Uterus (tissue), 3 donors: ENCODE measurements at regions not wholly inside any gene's neighbourhood (a gene's known extent, or its start where the extent isn't known, plus 50 kb on each side); places are given as distances from the start of the nearest gene placed in this dataset.
A peak's percentile ranks its signal among the peaks of the same experiment; 100 is the strongest.

ENCODE experiments used
- DNase-seq, 2 donors: peaks; one replicate each; pipeline ENCODE4 v3.0.0-alpha.2; 2019 to 2020
- H3K27ac ChIP-seq, 2 donors: fragments of 200-600 bp; sonication (generic); 1 replicate in 1 of 2; 2 replicates in 1 of 2; pipeline ENCODE4 v1.5.1; 2016 to 2018
- H3K27me3 ChIP-seq, 2 donors: fragments of 200-600 bp; sonication (generic); one replicate each; pipeline ENCODE4 v1.5.1; 2018 to 2019; ENCODE audit warnings: control low read depth in 1 of 2
- H3K36me3 ChIP-seq, 2 donors: fragments of 200-600 bp; sonication (generic); one replicate each; pipeline ENCODE4 v1.5.1; 2019; ENCODE audit warnings: control low read depth in 1 of 2
- H3K4me1 ChIP-seq, 2 donors: fragments of 200-600 bp; sonication (generic); one replicate each; pipeline ENCODE4 v1.5.1; 2018 to 2019; ENCODE audit warnings: control low read depth in 1 of 2
- H3K4me3 ChIP-seq, 2 donors: fragments of 200-600 bp; sonication (generic); 1 replicate in 1 of 2; 2 replicates in 1 of 2; pipeline ENCODE4 v1.5.1; 2018 to 2019; ENCODE audit warnings: mild to moderate bottlenecking in 1 of 2
- H3K9me3 ChIP-seq, 2 donors: fragments of 200-600 bp; sonication (generic); one replicate each; pipeline ENCODE4 v1.5.1; 2019; ENCODE audit warnings: control low read depth in 1 of 2
- CTCF ChIP-seq, 4 experiments: fragments of 200-600 bp in 2 of 4; fragments of 450-650 bp in 2 of 4; sonication (generic) in 2 of 4; IDR thresholded peaks; one replicate each; pipeline ENCODE4 v1.5.1; 2016 to 2019; ENCODE audit warnings: antibody characterized with exemption in 4 of 4, mild to moderate bottlenecking in 2 of 4, moderate library complexity in 1 of 4
- POLR2A ChIP-seq, 2 donors: fragments of 450-650 bp; IDR thresholded peaks; one replicate each; pipeline ENCODE4 v1.6.1; 2016; ENCODE audit warnings: antibody characterized with exemption in 2 of 2, mild to moderate bottlenecking in 1 of 2, moderate library complexity in 1 of 2
- intact Hi-C: fragments of 100-400 bp; cut with DNase I; formaldehyde crosslinking; loops from one replicate; pipeline ENCODE4 v1.15.1; 2023; ENCODE audit warnings: low total_unique reads
- donor health status: DM: yes; HTN: yes; CAD: no.

DNA sequence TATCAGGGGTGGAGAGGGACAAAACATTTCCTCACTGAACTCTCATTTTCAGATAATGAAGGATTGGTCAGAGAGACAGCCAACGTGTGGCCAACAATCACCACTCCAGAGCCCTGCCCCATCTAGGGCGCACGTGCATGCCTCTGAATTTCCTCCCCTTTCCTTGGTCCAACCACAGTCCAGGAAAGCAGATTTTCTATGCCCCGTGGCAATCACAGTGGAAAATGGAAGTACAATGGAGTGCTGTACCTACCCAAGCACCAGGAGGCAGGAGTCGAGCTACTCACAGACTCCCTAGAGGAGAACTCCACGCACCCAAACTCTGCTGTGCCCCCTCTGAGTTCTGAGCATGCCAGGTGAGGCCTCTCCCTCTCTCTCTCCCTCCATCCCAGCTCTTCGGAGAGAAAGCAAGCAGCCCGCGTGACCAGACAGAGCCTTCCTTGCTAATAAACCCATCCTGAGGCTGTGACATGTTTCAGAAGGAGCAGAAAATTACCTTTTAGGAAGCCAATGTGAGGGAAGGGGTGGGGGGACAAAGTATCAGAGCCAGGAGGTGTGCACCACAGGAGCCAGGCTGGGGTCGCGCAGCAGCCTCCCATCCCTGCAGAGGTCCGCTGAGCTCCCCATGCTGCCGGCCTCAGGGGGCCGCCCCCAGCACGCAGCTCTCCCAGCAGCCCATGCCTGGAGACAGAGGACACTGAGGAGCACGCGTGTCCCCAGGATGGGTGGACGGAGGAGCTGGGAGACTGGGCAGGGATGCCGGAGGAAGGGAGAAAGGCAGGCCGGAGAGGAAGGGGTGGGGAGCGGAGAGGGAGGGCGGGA is 73.4 kb downstream of the PITPNM2 start:
- no peaks in the 10 kb centered on the region for H3K9me3 ChIP-seq
- H3K27ac ChIP-seq, result peak overlapping the region; percentile 5 to 66
- intact Hi-C loops, result no loop called here
- no peaks in the 10 kb centered on the region for H3K36me3 ChIP-seq
- TF ChIP-seq CTCF (IDR thresholded peaks at IDR 0.05) (no peak), POLR2A (IDR thresholded peaks at IDR 0.05) (no peak)
- H3K4me3 ChIP-seq, result no peak overlapping the region
- no peak for DNase-seq
- no peaks in the 10 kb centered on the region for H3K27me3 ChIP-seq
- H3K4me1 ChIP-seq, result peaks cover 0 to 11% of the 10 kb centered on the region in 2 donors

DNA sequence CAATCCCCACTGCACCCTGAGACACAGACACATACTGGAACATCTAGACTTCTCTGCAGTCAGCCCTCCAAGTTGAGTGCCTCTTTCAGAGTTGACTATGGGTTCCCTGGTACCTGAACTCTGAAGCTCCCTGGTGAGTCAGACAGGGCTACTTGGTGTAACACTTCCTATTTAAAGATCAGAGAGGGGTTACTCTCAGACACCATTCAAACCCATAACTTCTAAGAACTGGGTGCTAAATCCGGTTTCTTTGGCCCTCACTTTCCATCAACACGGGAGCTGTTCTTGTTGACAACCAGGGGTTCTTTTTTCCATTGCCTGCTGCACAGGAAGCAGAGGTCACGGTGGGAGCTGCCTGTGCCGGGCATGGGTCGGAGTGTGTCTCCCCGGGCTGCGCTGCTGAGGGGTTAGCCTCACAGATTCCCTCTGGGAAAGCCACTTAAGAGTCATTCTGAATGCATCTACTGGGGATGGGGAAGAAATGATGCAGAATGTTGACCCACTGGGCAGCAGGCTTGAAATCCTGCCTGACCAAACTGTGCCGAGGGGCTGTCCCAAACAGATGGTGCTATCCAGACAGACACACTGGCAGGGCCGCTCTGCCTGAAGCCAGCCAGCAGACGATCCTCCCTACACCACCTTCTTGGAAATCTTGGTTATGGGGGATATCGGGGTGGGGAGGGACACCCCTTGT is 74.1 kb downstream of the PITPNM2 start:
- no peak for DNase-seq
- H3K27ac ChIP-seq, result peak overlapping the region; percentile 59 to 66

GRCh38 chr12:123075646-123076171 is 75.2 kb downstream of the PITPNM2 start:
- Histone ChIP-seq H3K9me3 (no peaks in the 10 kb centered on the region), H3K27me3 (no peaks in the 10 kb centered on the region), H3K4me3 (no peak overlapping the region), H3K27ac (peak overlapping the region; percentile 59 to 66), H3K36me3 (no peaks in the 10 kb centered on the region), H3K4me1 (peaks cover 0 to 11% of the 10 kb centered on the region in 2 donors)
- peak; percentile 56 for DNase-seq
- TF ChIP-seq POLR2A (IDR thresholded peaks at IDR 0.05) (no peak), CTCF (IDR thresholded peaks at IDR 0.05) (peak in 2 of 4 experiments; percentile 16 to 41)
- intact Hi-C loops, result no loop called here

More for the DNA sequence above, 74.1 kb downstream of the PITPNM2 start:
- Histone ChIP-seq H3K9me3 (no peaks in the 10 kb centered on the region), H3K36me3 (no peaks in the 10 kb centered on the region), H3K27me3 (no peaks in the 10 kb centered on the region), H3K4me1 (peaks cover 0 to 11% of the 10 kb centered on the region in 2 donors), H3K4me3 (no peak overlapping the region)
- no peak for TF ChIP-seq POLR2A (IDR thresholded peaks at IDR 0.05)
- intact Hi-C loops, result no loop called here

GRCh38 chr12:123075087-123075645 is 75.7 kb downstream of the PITPNM2 start:
- Histone ChIP-seq H3K9me3 (no peaks in the 10 kb centered on the region), H3K36me3 (no peaks in the 10 kb centered on the region), H3K27ac (peak overlapping the region; percentile 59 to 66), H3K4me1 (peaks cover 0 to 11% of the 10 kb centered on the region in 2 donors), H3K27me3 (no peaks in the 10 kb centered on the region), H3K4me3 (no peak overlapping the region)
- peak in 1 of 2 donors; percentile 55 for DNase-seq
- intact Hi-C loops, result no loop called here
- TF ChIP-seq CTCF (IDR thresholded peaks at IDR 0.05) (no peak), POLR2A (IDR thresholded peaks at IDR 0.05) (no peak)

- peaks cover 0 to 11% of the 10 kb centered on the region in 2 donors for H3K4me1 ChIP-seq
- TF ChIP-seq CTCF (IDR thresholded peaks at IDR 0.05) (no peak), POLR2A (IDR thresholded peaks at IDR 0.05) (no peak)
- no peak for DNase-seq
Measured at GRCh38 chr12:123073962-123074801, 76.7 kb downstream of the PITPNM2 start.

More at GRCh38 chr12:123073962-123074801, 76.7 kb downstream of the PITPNM2 start:
- H3K27ac ChIP-seq, result no peak overlapping the region
- no peaks in the 10 kb centered on the region for H3K36me3 ChIP-seq
- H3K27me3 ChIP-seq, result no peaks in the 10 kb centered on the region
- intact Hi-C loops, result no loop called here
- H3K4me3 ChIP-seq, result no peak overlapping the region
- no peaks in the 10 kb centered on the region for H3K9me3 ChIP-seq
